GM21528 (cell line): ENCODE measurements at regions not wholly inside any gene's neighbourhood (a gene's known extent, or its start where the extent isn't known, plus 50 kb on each side); places are given as distances from the start of the nearest gene placed in this dataset.
"Not testable (repeated sequence)": the region's sequence is repeated elsewhere in the genome, so short reads cannot be mapped to it uniquely, and the experiment has no call there.

ENCODE experiments used
- ATAC-seq: cut with Tn5 transposase; IDR thresholded peaks from one replicate; pipeline ENCODE4 v1.9.1; 2021; ENCODE audit warnings: mild to moderate bottlenecking, moderate library complexity; ENCODE audit not compliant: unreplicated experiment, low FRiP score

- no peak for ATAC-seq
These were observed 273.8 kb downstream of the RPS6KC1 start for GRCh38 chr1:213324859-213325258.

- no peak for ATAC-seq
These were observed 274.4 kb downstream of the RPS6KC1 start for GRCh38 chr1:213325482-213325881.

GRCh38 chr1:213326281-213327016 is 275.4 kb downstream of the RPS6KC1 start:
- no peak for ATAC-seq

GRCh38 chr1:213327017-213327667 is 276.1 kb downstream of the RPS6KC1 start:
- no peak for ATAC-seq

GRCh38 chr1:213329406-213330008 is 278.5 kb downstream of the RPS6KC1 start:
- no peak for ATAC-seq

GRCh38 chr1:213330281-213330680 is 279.2 kb downstream of the RPS6KC1 start:
- ATAC-seq, result no peak

- ATAC-seq, result no peak
These were observed 280.7 kb downstream of the RPS6KC1 start for GRCh38 chr1:213331631-213332175.

GRCh38 chr1:213332491-213332890 is 281.4 kb downstream of the RPS6KC1 start:
- ATAC-seq, result no peak

GRCh38 chr1:213333121-213333520 is 282.1 kb downstream of the RPS6KC1 start:
- no peak for ATAC-seq

- no peak for ATAC-seq
These were observed 284.0 kb downstream of the RPS6KC1 start for GRCh38 chr1:213335084-213335483.

- no peak for ATAC-seq
These were observed 286.1 kb downstream of the RPS6KC1 start for GRCh38 chr1:213337025-213337678.

GRCh38 chr1:213340593-213340992 is 289.6 kb downstream of the RPS6KC1 start:
- ATAC-seq, result no peak

- ATAC-seq, result no peak
These were observed 294.6 kb downstream of the RPS6KC1 start for GRCh38 chr1:213345621-213346020.

- no peak for ATAC-seq
These were observed 306.4 kb downstream of the RPS6KC1 start for GRCh38 chr1:213357403-213357802.

GRCh38 chr1:213358368-213358767 is 307.3 kb downstream of the RPS6KC1 start:
- ATAC-seq, result not testable (repeated sequence)

- no peak for ATAC-seq
These were observed 311.6 kb downstream of the RPS6KC1 start for GRCh38 chr1:213362598-213362997.

GRCh38 chr1:213366141-213366831 is 315.2 kb downstream of the RPS6KC1 start:
- no peak for ATAC-seq

- ATAC-seq, result no peak
These were observed 318.4 kb downstream of the RPS6KC1 start for GRCh38 chr1:213369465-213369864.

- ATAC-seq, result no peak
These were observed 319.5 kb downstream of the RPS6KC1 start for GRCh38 chr1:213370523-213370922.

- no peak for ATAC-seq
These were observed 320.4 kb downstream of the RPS6KC1 start for GRCh38 chr1:213371525-213371846.
